Chondrocyte (in vitro differentiated cells): ENCODE measurements at regions not wholly inside any gene's neighbourhood (a gene's known extent, or its start where the extent isn't known, plus 50 kb on each side); places are given as distances from the start of the nearest gene placed in this dataset.

ENCODE experiments used
- DNase-seq: peaks from one replicate; pipeline ENCODE4 v3.0.0; 2021; ENCODE audit warnings: mixed read lengths, low spot score
- H3K27ac Mint-ChIP-seq: one replicate; pipeline ENCODE4 v1.8.0; 2021; ENCODE audit warnings: mild to moderate bottlenecking, moderate library complexity, mixed read lengths; ENCODE audit not compliant: unreplicated experiment
- H3K27me3 Mint-ChIP-seq: 2 replicates; pipeline ENCODE4 v1.8.0; 2021; ENCODE audit warnings: low read depth, mixed read lengths
- H3K36me3 Mint-ChIP-seq: 2 replicates; pipeline ENCODE4 v1.8.0; 2021; ENCODE audit warnings: low read depth, mixed read lengths
- H3K4me1 Mint-ChIP-seq: 2 replicates; pipeline ENCODE4 v1.8.0; 2021; ENCODE audit warnings: low read depth, mild to moderate bottlenecking, mixed read lengths
- H3K4me3 Mint-ChIP-seq: one replicate; pipeline ENCODE4 v1.8.0; 2021; ENCODE audit warnings: mild to moderate bottlenecking, moderate library complexity, mixed read lengths; ENCODE audit not compliant: unreplicated experiment
- H3K9me3 Mint-ChIP-seq: 2 replicates; pipeline ENCODE4 v1.8.0; 2021; ENCODE audit warnings: low read depth, mixed read lengths
- CTCF ChIP-seq: fragments of 200-600 bp; sonication (generic); IDR thresholded peaks from 2 replicates; pipeline ENCODE4 v1.5.0; 2021; ENCODE audit warnings: antibody characterized with exemption, mild to moderate bottlenecking, moderate library complexity

- DNase-seq = no peak
- Mint-ChIP-seq H3K4me1 (peaks cover 8% of the 10 kb centered on the region), H3K27ac (no peak overlapping the region), H3K36me3 (no peaks in the 10 kb centered on the region), H3K9me3 (peaks cover 8% of the 10 kb centered on the region), H3K27me3 (peaks cover 2% of the 10 kb centered on the region), H3K4me3 (no peak overlapping the region)
- no peak for TF ChIP-seq CTCF
Measured at GRCh38 chr10:89115876-89116627, 91.1 kb downstream of the CH25H start.

GRCh38 chr10:89114846-89115625 is 92.1 kb downstream of the CH25H start:
- Mint-ChIP-seq H3K27ac (no peak overlapping the region), H3K27me3 (peaks cover 2% of the 10 kb centered on the region), H3K4me3 (no peak overlapping the region), H3K4me1 (peaks cover 8% of the 10 kb centered on the region), H3K36me3 (no peaks in the 10 kb centered on the region), H3K9me3 (peaks cover 8% of the 10 kb centered on the region)
- no peak for DNase-seq
- no peak for TF ChIP-seq CTCF

GRCh38 chr10:89102735-89103134 is 104.4 kb downstream of the CH25H start:
- H3K36me3 Mint-ChIP-seq = no peaks in the 10 kb centered on the region

GRCh38 chr10:89101943-89102342 is 105.2 kb downstream of the CH25H start:
- Mint-ChIP-seq H3K9me3 (peaks cover 4% of the 10 kb centered on the region), H3K4me1 (no peaks in the 10 kb centered on the region), H3K27ac (no peak overlapping the region), H3K4me3 (no peak overlapping the region), H3K27me3 (no peaks in the 10 kb centered on the region), H3K36me3 (no peaks in the 10 kb centered on the region)
- no peak for TF ChIP-seq CTCF
- DNase-seq = no peak

More at GRCh38 chr10:89102735-89103134, 104.4 kb downstream of the CH25H start:
- Mint-ChIP-seq H3K27ac (no peak overlapping the region), H3K4me1 (no peaks in the 10 kb centered on the region), H3K27me3 (no peaks in the 10 kb centered on the region), H3K4me3 (no peak overlapping the region), H3K9me3 (peaks cover 6% of the 10 kb centered on the region)
- DNase-seq = no peak
- no peak for TF ChIP-seq CTCF

GRCh38 chr10:89100680-89101079 is 106.4 kb downstream of the CH25H start:
- Mint-ChIP-seq H3K4me1 (no peaks in the 10 kb centered on the region), H3K27me3 (no peaks in the 10 kb centered on the region), H3K9me3 (no peaks in the 10 kb centered on the region), H3K36me3 (no peaks in the 10 kb centered on the region), H3K27ac (no peak overlapping the region), H3K4me3 (no peak overlapping the region)
- DNase-seq = no peak
- no peak for TF ChIP-seq CTCF
